GM18519 (cell line): ENCODE measurements at regions not wholly inside any gene's neighbourhood (a gene's known extent, or its start where the extent isn't known, plus 50 kb on each side); places are given as distances from the start of the nearest gene placed in this dataset.
"Not testable (repeated sequence)": the region's sequence is repeated elsewhere in the genome, so short reads cannot be mapped to it uniquely, and the experiment has no call there.

ENCODE experiments used
- ATAC-seq: cut with Tn5 transposase; IDR thresholded peaks from one replicate; pipeline ENCODE4 v1.9.1; 2021; ENCODE audit warnings: mild to moderate bottlenecking, moderate library complexity; ENCODE audit not compliant: unreplicated experiment, low FRiP score

DNA sequence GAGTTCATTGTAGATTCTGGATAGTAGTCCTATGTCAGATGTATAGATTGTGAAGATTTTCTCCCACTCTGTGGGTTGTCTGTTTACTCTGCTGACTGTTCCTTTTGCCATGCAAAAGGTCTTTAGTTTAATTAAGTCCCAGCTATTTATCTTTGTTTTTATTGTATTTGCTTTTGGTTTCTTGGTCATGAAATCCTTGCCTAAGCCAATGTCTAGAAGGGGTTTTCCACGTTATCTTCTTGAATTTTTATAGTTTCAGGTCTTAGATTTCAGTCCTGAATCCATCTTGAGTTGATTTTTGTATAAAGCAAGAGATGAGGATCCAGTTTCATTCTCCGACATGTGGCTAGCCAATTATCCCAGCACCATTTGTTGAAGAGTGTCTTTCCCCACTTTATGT, 262.1 kb upstream of the TMC3 start:
- ATAC-seq, result not testable (repeated sequence)

DNA sequence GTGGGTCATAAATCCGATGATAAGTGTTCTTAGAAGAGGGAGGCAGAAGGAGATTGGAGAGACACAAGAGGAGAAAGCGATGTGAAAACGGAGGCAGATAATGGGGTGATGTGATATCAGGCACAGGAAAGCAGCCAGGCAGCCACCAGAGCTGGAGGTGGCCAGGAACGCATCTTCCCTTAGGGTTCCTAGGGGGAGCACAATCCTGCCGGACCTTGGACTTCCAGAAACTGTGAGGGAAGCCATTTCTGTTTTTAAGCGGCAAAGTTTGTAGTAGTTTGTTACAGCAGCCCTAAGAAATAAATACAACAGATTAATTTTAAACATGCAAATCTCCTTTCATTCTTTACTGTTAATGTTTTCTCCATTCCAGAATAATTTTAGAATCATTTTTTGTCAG, 259.9 kb upstream of the TMC3 start:
- no peak for ATAC-seq

DNA sequence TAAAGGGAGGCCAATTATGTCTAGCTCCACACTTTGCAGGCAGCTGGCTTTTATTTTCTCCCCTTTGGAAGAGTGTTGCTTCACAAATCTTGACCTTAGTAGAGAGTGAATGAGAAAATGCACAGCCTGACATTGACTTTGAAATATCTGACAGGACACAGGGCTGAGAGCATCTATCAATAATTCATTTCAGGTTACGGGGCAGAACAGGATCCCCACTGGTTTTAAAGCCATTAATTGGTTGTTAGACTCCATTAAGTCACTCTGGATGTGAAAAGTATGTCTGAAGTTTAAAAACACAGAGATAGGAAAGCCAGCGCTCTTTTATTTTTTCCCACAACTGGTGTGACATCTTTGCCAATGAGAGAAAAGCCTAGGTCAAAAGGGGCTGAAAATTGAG, 251.9 kb upstream of the TMC3 start:
- ATAC-seq, result no peak

DNA sequence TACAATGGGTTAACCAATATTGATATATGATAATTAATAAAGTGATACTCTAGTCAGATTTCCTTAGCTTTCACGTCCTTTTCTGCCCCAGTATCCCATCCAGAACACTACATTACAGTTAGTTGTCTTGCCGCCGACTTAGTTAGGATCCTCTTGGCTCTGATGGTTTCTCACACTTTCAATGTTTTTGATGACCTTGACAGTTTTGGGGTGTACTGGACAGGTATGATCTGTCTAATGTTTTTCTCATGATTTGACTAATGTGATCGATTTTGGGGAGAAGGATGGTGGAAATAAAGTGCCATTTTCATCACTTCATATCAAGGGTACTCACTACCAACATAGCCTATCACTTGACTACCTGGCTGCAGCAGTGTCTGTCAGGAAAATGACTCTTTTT, 245.0 kb upstream of the TMC3 start:
- ATAC-seq, result no peak

DNA sequence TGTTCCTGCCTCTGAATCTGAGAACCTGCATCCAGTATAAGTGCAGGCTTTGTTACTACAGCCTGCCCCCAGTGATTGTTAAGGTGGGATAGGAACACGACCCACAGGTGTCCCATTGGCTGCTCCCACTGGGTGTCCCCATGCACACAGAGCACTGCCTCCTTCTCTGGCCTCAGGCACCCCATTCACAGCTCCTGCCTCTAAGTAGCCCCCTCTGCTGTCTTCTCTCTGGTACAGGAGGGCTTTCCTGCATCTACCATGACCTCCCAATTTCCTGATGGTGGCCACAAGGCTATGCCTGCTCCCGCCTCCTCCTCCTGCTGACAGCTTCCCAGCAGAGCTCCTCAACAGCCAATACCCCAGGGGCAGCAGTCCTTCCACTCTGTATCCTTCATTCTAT, 238.6 kb upstream of the TMC3 start:
- no peak for ATAC-seq

DNA sequence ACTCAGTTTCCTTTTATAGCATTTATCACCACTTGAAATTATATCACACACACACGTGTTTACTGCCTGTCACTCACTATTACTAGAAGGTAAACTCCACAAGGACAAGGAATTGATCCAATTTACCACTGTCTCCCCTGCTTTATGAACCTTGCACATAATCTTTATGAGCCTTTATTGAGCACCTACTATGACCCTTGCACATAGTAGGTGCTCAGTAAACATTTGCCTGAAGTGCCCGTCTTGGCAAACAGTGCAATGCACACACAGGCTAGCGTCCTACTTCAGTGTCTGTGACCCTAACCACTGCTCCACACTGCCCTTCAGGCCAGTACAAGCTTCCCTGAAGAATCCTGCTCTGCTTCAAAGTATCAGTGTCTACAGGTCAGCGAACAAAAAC, 237.7 kb upstream of the TMC3 start:
- no peak for ATAC-seq

DNA sequence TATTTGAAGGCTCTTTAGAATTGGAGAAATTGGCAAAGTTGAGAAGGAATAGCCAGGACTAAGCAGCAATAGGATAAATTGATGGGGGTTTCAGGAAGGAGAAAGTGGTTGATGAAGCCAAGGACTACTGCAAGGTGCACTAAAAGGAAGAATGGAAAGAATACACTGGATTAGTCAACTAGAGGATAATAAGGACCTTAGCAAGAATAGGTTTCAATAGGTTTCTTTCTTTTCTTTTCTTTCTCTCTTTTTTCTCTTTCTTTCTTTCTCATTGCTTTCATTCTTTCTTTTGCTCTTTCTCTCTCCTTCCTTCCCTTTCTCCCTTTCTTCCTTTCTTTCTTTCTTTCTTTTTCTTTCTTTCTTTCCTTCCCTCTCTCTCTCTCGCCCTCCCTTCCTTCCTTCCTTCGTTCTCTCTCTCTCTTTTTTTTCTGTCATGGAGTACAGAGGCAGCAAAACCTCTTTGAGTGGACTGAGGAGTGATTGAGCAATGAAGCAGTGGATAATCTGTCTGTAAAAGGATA, 234.4 kb upstream of the TMC3 start:
- ATAC-seq, result no peak

DNA sequence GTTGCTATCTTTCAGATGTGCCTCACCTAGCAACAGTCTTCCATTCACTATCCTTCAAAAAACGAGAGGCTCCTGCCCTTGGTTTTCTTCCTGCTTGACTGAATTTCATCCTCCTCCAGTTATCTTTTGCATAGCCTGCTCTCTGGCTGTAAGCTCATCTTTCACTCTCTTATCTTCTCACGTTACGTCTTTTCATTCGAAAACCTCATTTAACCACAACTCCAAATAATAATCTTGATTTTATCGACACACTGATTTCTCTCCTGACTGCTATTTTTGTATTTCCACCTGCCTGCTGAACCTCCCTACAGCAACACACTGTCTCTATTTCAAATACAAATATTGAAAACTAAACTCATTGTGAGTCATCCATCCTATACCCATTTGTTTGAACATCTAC, 230.7 kb upstream of the TMC3 start:
- ATAC-seq, result no peak

DNA sequence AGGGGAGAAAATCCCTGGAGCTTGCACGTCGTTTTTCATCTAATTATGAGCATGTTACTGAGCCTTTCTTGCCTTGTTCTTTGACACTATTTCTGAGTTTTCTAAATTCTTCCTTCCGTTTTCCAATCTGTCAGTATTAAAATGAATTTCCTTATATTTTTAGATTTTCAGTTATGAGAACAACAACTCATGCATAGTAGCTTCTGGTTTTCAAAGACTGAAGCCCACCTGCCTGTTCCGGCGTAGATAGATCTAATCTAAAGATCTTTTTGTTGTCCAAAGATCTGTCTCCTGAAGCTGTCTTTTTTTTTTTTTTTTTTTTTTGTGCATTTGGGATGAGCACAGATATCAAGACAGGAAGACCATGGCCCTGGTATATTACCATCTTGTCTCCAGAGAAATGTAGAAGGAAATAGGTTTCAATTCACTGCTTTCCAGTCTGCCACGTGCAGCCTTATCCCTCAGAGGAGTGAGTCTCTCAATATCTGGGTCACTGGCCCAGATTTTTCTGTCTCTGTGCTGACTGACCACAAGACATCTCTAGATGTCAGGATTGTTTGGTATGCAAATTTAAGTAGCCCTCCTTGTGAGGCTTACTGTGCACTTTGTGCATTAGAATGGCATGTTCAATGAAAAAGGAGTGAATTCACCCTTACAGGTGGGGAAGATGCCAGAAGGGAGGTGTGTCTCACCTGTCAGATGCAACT, 222.3 kb upstream of the TMC3 start:
- no peak for ATAC-seq

DNA sequence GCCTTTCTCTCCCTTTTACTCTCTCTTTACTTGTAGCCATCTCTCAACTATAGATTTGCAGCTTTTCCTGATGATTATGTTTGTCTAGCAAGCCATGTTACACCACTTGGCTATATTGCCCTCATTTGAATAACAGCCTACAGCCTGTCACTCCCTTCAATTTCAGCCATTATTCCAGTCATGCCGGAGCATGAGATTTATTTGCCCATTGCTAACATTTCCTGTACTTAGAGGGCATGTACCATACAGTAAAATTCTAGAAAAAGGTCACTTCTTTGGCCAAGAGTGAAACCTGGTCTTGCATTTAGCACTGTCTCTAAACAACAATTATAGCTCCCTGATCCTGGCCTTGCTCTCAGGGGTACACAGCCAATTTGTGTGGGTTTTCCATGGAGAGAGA, 221.7 kb upstream of the TMC3 start:
- ATAC-seq, result no peak

DNA sequence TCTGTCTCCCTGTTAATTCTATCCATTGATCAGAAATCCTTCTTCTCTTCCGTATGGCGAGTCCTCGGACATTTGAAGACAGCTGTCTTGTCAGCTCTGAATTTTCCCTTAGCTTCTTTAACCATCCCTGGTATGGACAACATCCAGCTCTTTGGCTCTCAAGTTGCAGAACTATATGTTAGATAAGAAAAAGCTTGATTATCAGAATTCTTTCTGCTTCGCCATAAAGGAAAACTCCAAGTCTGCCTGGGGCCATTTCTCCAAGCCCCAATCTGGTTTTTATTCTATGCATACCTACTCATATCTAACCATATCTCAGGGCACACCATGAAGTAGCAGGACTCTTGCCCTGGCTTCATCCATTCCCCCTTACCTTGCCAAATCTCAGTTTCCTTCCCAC, 215.7 kb upstream of the TMC3 start:
- ATAC-seq, result no peak

DNA sequence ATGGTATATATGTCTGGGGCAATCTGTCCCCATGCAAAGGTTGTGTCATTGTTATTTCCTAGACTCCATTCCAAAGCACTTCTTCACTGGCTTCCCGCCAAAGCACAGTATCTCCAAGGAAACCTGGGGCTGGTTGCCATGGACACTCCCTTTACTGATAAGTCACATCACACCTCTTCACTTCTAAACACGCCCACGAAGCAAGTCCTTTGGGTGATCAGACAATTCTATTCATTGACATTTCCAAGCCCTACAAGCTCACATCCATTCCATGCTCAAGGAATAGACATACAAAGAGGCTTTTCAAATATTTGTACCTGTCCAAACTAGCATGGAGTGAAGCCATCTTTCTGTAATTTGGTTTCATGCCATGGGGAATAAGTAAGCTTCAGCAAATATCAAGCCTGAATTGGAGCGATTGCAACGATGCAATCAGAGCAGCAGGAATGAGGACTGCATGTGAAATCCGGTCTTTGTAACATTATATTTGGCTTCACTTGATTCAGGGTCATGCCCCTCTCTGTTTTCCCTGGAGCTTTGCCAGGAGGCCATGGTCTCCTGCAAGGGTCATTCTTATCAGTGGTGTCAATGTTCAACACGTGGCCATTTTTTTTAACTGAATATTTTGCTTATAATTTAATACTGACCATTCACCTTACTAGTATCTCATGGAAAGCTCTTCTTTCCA, 201.6 kb upstream of the TMC3 start:
- ATAC-seq, result no peak

DNA sequence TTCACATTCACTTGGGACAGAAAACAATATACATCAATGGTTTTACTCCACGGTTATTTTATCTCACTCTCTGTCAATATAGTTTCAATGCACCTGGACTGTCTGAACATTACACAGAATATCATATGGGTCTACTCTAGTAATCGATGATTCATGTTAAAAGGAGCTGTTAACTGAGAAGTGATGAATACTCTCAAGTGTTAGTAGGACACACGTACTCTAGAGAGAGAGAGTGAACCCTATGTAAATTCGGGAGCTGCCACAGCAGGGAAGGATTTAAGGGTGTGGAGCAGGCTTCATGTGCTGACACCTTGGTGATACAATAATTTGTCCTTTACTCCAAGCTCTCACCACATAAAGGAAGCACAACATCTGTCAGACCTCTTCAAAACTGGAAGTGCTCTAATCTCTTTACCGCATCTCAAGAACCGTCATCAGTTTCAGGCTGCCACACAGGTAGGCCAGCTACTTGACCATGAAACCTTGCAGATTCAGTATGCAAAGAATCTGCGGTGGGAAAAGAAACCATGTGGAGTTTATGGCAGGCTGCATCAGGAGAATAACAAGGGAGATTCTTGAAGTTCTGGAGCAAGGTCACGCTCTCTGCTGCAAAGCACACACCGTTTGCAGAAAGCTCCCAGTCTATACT, 199.2 kb upstream of the TMC3 start:
- ATAC-seq, result no peak

DNA sequence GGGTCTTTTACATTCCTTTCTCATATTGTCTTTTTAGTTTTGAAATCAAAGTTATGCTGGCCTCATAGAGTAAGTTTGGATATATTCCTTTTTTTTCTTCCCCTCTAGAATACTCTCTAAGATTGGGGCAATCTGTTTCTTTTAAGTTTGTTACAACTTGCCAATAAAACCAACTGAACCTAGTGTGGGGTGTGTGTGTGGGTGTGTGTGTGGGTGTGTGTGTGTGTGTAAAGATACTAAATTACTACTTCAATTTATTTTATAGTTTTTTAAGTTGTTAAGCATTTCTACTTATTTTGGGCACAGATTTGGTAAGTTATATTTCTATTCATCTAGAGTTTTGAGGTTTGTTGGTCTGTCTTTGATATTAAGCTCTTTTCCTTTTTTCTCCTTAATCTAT, 198.2 kb upstream of the TMC3 start:
- ATAC-seq, result no peak

DNA sequence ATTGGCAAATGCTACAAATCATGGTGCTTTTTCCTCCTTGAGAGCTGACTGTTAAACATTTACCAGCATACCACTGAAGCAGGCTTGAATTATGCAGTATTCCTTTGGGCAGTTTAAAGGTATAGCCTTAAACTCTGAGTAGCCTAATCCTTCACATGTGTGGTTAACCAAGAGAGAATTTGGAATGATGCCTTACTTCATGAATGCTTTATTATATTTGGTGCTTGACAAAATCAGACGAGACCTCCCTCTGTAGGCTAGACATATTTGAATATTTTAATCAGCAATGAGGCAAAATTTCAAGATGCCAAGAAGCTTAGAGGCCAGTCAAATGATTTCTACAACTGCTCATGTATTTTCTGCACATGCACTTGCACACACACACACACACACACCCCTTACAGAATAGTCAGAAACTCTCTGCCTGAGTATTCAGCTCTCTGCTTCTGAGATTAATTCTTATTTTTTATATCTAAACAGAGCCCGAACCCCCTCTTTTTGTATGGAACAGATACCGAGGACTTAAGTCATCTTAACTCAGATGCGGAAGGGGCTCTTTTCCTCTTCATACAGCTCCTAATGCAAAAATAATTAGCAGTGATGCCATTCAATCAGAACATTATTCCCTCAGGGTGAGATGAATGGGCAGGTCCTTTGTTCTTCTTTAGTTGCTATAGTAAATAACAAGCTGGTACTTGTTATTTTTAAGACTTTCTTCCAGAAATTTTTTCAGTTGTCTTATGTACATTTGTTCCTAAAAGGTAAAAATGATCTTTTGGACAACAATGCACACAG, 195.5 kb upstream of the TMC3 start:
- ATAC-seq, result no peak

DNA sequence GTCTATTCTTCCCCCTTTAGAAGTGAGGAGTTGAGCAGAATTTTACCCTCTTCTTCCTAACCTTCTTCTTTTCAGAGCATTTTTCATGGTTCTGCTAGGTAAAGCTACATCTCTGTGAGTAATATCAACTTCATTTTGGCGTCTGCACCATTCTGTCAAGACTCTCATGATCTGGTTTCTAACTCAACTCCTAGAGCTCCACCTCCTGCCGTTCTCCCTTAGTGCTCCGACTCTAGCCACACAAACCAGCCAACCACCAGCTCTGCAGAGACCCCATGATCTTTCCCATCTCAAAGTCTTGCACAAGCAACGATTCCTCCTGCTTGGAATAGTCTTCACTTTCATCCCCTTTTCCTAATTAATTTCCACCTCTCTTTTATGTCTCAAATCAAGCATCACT, 193.9 kb upstream of the TMC3 start:
- no peak for ATAC-seq

DNA sequence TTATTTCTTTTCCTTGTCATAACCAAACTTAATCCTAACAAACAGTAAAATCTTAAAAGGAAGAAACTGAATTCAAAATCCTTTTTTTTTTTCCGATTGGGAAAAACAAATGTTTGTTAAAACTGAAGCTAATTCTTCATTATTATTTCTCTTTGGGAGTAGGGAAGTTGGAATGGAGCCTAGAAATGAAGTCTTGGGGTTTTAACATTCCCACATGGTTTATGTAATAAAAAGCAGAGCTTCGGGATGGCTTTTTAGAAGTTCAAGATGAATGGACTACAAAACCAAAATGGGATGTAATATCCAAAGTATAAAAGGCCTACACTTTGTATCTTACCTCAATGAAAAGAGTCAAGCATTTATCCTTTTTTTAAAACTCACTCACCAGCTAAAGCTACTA, 189.0 kb upstream of the TMC3 start:
- no peak for ATAC-seq

DNA sequence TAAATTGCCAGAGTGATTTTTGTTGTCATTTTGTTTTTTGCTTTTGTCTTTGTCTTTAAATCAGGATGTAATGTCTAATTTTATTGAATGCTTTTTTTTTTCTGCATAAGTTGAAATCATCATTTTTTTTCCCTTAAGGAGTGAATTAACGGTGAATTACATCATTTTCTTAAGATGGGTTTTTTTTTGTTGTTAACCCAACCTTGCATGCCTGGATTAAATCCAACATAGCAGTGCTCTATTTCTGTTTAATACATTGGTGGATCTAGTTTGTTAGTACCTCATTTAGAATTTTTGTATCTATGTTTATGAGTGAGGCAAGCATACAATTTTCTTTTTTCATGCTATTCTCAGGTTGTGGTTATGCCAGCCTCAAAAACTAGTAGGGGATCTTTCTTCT, 186.4 kb upstream of the TMC3 start:
- ATAC-seq, result no peak

DNA sequence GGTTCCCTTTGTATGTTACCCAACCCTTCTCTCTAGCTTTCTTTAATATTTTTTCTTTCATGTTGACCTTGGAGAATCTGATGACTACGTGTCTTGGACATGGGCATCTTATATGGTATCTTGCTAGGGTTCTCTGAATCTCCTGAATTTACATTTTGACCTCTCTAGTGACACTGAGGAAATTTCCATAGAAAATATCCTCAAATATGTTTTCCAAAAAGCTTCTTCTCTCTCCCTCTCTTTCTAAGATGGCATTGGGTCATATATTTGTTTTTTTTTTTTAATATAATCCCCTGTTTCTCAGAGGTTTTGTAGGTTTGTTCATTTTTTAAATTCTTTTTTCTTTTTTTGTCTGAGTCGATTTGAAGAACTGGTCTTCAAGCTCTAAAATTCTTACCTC, 184.0 kb upstream of the TMC3 start:
- no peak for ATAC-seq

DNA sequence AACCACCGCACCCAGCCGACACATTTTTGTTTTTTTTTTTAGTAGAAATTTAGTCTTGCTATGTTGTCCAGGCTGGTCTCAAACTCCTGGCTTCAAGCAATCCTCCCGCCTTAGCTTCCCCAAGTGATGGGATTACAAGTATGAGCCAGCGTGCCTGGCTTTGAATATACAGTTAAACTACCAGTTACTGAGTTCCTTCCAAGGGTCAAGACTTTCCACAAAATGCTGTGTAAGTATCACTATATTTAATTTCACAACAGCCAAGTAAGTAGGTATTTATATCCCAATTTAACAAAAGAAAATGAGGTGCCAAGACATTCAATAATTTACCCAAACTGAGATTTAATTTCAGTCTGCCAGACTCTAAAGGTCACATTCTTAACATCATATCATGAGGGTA, 181.3 kb upstream of the TMC3 start:
- no peak for ATAC-seq
